ENCODE measurements at regions not wholly inside any gene's neighbourhood (a gene's known extent, or its start where the extent isn't known, plus 50 kb on each side); places are given as distances from the start of the nearest gene placed in this dataset.
"Not testable (repeated sequence)": the region's sequence is repeated elsewhere in the genome, so short reads cannot be mapped to it uniquely, and the experiment has no call there.

GRCh38 chr3:187466306-187466705, 98.1 kb downstream of the RTP4 start:
- FAIRE-seq: not testable (repeated sequence)

GRCh38 chr3:187465503-187465902, 97.3 kb downstream of the RTP4 start:
- FAIRE-seq: no peak

GRCh38 chr3:187464682-187465081, 96.5 kb downstream of the RTP4 start:
- FAIRE-seq: no peak

DNA sequence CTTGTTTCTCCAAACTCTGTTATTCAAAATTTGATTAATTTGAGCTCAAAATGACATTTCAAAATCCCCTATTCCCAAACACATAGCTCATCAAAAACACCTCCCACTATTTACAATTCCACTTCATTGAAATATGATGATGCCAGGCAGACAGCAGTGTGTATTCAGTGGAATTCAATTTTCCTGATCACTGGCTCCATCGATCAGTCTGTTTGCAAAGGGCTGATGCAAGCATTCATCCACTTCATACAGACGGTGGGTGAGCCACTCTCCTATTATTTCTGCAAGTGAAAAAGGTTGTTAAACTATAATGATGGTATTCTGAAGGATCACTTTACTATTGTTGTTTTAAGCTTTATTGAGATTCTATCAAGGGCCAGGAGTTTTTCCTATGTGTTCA, 90.7 kb downstream of the RTP4 start:
- no peak for FAIRE-seq

DNA sequence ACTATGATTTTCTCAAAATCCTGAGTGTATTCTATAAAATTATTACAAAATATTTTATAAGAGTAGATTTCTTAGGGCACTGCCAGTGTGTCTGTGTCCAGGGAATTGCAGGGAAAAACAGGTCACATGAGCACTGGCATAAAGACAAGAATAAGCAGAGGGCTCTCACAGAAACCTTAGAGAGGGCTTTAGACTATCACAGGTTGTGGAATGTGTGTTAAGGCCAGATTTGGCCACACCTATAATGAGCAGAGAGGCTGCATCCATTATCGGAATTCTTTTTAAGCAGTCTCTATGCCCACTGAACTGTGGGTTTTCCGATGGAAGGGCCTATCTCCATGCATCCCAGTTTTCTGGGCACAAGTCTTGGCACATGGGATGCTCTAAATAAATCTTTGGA, 90.2 kb downstream of the RTP4 start:
- no peak for FAIRE-seq

DNA sequence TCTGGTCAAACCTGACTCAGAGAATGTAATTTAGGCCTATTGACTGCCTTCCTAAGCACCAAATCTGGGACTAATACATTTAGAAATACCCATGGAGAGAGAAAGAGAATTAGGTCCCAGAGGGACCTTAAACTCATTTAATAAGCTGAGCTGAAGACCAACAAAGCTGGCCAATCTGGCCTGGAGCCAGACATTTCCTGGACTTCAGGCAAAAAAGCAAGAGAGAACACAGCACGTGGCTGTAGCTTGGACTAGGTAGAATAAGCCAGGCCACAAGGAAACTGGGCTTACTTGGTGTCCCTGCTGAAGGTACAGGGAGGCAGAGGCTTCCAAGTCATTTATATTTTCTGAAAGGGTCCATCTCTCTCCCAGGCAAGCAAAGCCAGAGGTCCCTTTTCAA, 88.1 kb downstream of the RTP4 start:
- no peak for FAIRE-seq

- no peak for FAIRE-seq
These were observed 86.1 kb downstream of the RTP4 start for GRCh38 chr3:187454085-187454815.

GRCh38 chr3:187450431-187451190, 82.4 kb downstream of the RTP4 start:
- no peak for FAIRE-seq

DNA sequence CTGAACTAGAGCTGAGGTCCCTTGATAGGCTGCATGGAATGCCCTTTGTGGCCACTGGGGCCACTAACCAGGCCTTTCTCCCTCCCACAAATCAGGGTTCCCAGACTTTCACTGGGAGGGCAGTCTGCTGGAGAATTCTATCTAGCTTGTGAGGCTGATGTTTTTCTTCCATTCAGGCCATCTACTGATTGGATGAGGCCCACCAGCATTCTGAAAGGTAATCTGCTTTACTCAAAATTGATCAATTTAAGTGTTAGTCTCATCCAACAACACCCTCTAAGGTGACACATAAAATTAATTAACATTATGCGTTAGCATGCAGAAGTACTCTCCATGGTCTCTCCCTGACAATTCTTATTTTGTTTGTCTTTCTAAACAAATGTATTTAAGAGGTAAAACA, 80.5 kb downstream of the RTP4 start:
- no peak for FAIRE-seq

- FAIRE-seq: no peak
These were observed 79.6 kb downstream of the RTP4 start for GRCh38 chr3:187447737-187448136.

DNA sequence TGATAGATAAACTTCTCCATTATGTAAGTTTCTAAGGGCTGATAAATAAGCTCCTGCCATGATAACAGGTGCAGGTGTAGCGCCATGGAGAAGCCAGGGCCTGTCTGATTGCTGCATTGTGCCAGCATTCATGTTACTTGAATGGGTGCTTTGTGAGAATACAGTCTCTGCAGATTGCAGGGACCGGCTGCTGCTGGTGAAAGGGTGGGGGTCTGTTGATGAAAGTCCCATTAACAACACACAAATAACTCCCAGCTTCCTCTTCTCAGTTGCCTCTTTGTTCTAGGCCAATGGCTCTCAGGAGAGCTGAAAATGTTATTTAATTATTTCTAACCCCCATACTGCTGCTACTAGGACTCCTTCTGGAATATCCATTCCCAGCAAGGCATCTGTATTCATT, 77.2 kb downstream of the RTP4 start:
- FAIRE-seq: no peak

DNA sequence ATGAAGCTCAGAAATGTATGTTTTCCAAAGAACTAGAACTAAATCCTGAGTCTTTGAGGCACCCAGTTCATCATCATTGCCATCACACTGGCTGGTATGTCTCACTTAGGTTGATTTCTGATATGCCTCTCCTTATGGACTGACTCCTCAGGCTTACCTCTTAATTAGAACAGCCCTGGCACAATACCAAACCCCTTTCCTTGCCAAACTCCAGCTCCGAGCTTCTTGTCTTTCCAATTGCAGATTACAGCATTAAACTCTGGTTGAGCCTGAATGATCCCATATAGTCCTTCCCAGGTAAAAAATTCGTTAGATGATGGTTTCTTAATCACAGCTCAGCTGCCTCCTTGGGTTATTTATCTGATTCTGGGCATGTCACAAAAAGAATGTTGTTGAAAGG, 66.3 kb downstream of the RTP4 start:
- no peak for FAIRE-seq

DNA sequence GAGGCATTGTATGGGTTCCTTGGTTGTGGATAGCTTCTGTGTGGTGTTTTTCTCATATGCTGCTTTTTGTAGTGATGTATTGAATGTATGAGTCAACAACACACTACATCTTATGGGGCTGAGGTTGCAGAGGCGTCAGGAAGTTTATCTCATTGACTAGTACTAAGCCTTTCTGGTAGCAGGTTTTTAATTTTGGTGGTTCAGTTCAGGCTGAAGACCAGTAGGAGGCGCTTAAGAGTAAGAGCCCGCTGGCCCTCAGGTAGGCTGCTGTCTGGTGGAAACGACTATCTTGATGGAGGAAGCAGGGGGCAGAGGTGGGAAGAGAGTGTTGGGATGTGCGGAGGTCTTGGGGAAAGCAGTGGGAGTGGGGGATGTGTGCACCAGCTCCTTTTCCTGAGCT, 62.4 kb downstream of the RTP4 start:
- no peak for FAIRE-seq
